ENCODE measurements at regions not wholly inside any gene's neighbourhood (a gene's known extent, or its start where the extent isn't known, plus 50 kb on each side); places are given as distances from the start of the nearest gene placed in this dataset.

- DNase-seq (ENCODE audit: low read depth) (no peak), FAIRE-seq (no peak)
- TF ChIP-seq CTCF (IDR thresholded peaks at IDR 0.05; ENCODE audit: insufficient read depth, low read length, severe bottlenecking), result no peak
- no peaks in the 10 kb centered on the region for H3K27me3 ChIP-seq (ENCODE audit: control insufficient read depth, insufficient read depth, low read length)
- H3K36me3 ChIP-seq (ENCODE audit: control insufficient read depth, insufficient read depth, low read length), result no peaks in the 10 kb centered on the region
- H3K4me3 ChIP-seq (ENCODE audit: low read depth, low read length), result no peak overlapping the region
Observed at GRCh38 chr20:60427516-60427915, 469.3 kb downstream of the CDH26 start.

GRCh38 chr20:60428651-60429050 is 470.4 kb downstream of the CDH26 start:
- Histone ChIP-seq H3K27me3 (ENCODE audit: control insufficient read depth, insufficient read depth, low read length) (no peaks in the 10 kb centered on the region), H3K36me3 (ENCODE audit: control insufficient read depth, insufficient read depth, low read length) (no peaks in the 10 kb centered on the region), H3K4me3 (ENCODE audit: low read depth, low read length) (no peak overlapping the region)
- DNase-seq (ENCODE audit: low read depth), result no peak
- FAIRE-seq, result no peak
- no peak for TF ChIP-seq CTCF (IDR thresholded peaks at IDR 0.05; ENCODE audit: insufficient read depth, low read length, severe bottlenecking)

GRCh38 chr20:60430516-60431001 is 472.3 kb downstream of the CDH26 start:
- no peaks in the 10 kb centered on the region for H3K36me3 ChIP-seq (ENCODE audit: control insufficient read depth, insufficient read depth, low read length)
- TF ChIP-seq CTCF (IDR thresholded peaks at IDR 0.05; ENCODE audit: insufficient read depth, low read length, severe bottlenecking), result no peak
- no peak for FAIRE-seq
- no peaks in the 10 kb centered on the region for H3K27me3 ChIP-seq (ENCODE audit: control insufficient read depth, insufficient read depth, low read length)
- DNase-seq (ENCODE audit: low read depth), result no peak
- no peak overlapping the region for H3K4me3 ChIP-seq (ENCODE audit: low read depth, low read length)

GRCh38 chr20:60431349-60431748 is 473.1 kb downstream of the CDH26 start:
- H3K4me3 ChIP-seq (ENCODE audit: low read depth, low read length), result no peak overlapping the region
- no peaks in the 10 kb centered on the region for H3K27me3 ChIP-seq (ENCODE audit: control insufficient read depth, insufficient read depth, low read length)
- no peak for TF ChIP-seq CTCF (IDR thresholded peaks at IDR 0.05; ENCODE audit: insufficient read depth, low read length, severe bottlenecking)
- DNase-seq (ENCODE audit: low read depth) (no peak), FAIRE-seq (no peak)
- no peaks in the 10 kb centered on the region for H3K36me3 ChIP-seq (ENCODE audit: control insufficient read depth, insufficient read depth, low read length)

- DNase-seq (ENCODE audit: low read depth) (no peak), FAIRE-seq (no peak)
- Histone ChIP-seq H3K36me3 (ENCODE audit: control insufficient read depth, insufficient read depth, low read length) (no peaks in the 10 kb centered on the region), H3K4me3 (ENCODE audit: low read depth, low read length) (no peak overlapping the region), H3K27me3 (ENCODE audit: control insufficient read depth, insufficient read depth, low read length) (no peaks in the 10 kb centered on the region)
- no peak for TF ChIP-seq CTCF (IDR thresholded peaks at IDR 0.05; ENCODE audit: insufficient read depth, low read length, severe bottlenecking)
Observed at GRCh38 chr20:60437418-60437817, 479.2 kb downstream of the CDH26 start.
